ENCODE measurements at regions not wholly inside any gene's neighbourhood (a gene's known extent, or its start where the extent isn't known, plus 50 kb on each side); places are given as distances from the start of the nearest gene placed in this dataset.

- H3K27me3 ChIP-seq (replicated peaks; ENCODE audit: insufficient read depth): no peaks in the 10 kb centered on the region
- whole genome bisulfite sequencing: 95% methylated on average over 11 of the region's 11 CpGs
- no peak overlapping the region for H3K4me3 ChIP-seq
- no peaks in the 10 kb centered on the region for H3K9me3 ChIP-seq
- intact Hi-C loops (cut with DNase I): no loop called here
- H3K27ac ChIP-seq: no peak overlapping the region
- no peak for DNase-seq (ENCODE audit: low spot score)
- no peaks in the 10 kb centered on the region for H3K4me1 ChIP-seq (replicated peaks)
- no peak for TF ChIP-seq POLR2A (IDR thresholded peaks at IDR 0.05)
- no peak for TF ChIP-seq CTCF (IDR thresholded peaks at IDR 0.05)
- TF ChIP-seq POLR2AphosphoS5 (IDR thresholded peaks at IDR 0.05): no peak
- no peaks in the 10 kb centered on the region for H3K36me3 ChIP-seq
These were observed 707.6 kb downstream of the QKI start for GRCh38 chr6:164122109-164122508.

DNA sequence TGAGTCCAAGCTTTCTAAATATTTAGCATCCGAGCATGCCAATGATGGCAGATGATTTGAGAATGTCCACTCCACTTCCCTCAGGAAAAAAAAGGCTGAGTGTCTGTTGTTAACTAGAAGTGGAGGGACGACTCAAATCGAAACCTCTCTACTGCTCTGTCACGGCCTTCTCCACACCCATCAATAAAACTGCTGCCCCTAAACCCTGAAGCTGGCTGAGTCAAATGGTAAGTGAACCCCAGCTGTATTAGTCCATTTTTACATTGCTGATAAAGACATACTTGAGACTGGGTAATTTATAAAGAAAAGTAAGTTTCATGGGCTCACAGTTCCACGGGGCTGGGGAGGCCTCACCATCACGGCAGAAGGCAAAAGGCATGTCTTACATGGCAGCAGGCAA, 707.0 kb downstream of the QKI start:
- WGBS: 89% methylated on average over 6 of the region's 6 CpGs
- no peaks in the 10 kb centered on the region for H3K4me1 ChIP-seq (replicated peaks)
- TF ChIP-seq POLR2AphosphoS5 (IDR thresholded peaks at IDR 0.05): no peak
- TF ChIP-seq POLR2A (IDR thresholded peaks at IDR 0.05): no peak
- TF ChIP-seq CTCF (IDR thresholded peaks at IDR 0.05): no peak

GRCh38 chr6:164114651-164115050, 700.1 kb downstream of the QKI start:
- no peak overlapping the region for H3K27ac ChIP-seq
- intact Hi-C loops (cut with DNase I): no loop called here
- no peaks in the 10 kb centered on the region for H3K36me3 ChIP-seq
- 83% methylated on average over 5 of the region's 5 CpGs for WGBS
- no peaks in the 10 kb centered on the region for H3K27me3 ChIP-seq (replicated peaks; ENCODE audit: insufficient read depth)
- no peaks in the 10 kb centered on the region for H3K9me3 ChIP-seq
- no peak overlapping the region for H3K4me3 ChIP-seq
- no peak for DNase-seq (ENCODE audit: low spot score)
- H3K4me1 ChIP-seq (replicated peaks): no peaks in the 10 kb centered on the region
- no peak for TF ChIP-seq POLR2A (IDR thresholded peaks at IDR 0.05)
- no peak for TF ChIP-seq POLR2AphosphoS5 (IDR thresholded peaks at IDR 0.05)
- TF ChIP-seq CTCF (IDR thresholded peaks at IDR 0.05): no peak

More for the DNA sequence above, 707.0 kb downstream of the QKI start:
- Histone ChIP-seq H3K27me3 (replicated peaks; ENCODE audit: insufficient read depth) (no peaks in the 10 kb centered on the region), H3K27ac (no peak overlapping the region), H3K36me3 (no peaks in the 10 kb centered on the region), H3K9me3 (no peaks in the 10 kb centered on the region), H3K4me3 (no peak overlapping the region)
- intact Hi-C loops (cut with DNase I): no loop called here
- DNase-seq (ENCODE audit: low spot score): no peak

DNA sequence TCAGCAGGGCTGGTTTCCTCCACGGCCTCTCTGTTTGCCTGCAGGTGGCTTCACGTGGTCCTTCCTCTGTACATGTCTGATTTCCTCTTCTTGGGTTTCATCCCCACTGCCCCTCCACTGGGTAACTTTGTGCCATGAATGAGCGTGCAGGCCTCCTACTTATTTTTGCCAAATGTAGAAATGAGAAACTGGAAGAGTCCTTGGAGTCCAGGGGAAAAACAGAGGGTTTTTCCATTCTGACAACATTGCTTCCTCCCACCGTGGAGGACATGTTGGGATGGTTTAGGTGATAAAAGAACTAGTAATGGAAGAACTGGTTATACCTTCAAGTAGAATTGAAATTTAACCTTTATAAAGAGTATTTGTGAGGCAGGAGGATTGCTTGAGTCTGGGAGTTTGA, 699.5 kb downstream of the QKI start:
- WGBS: 92% methylated on average over 4 of the region's 4 CpGs
- no peak for DNase-seq (ENCODE audit: low spot score)
- intact Hi-C loops (cut with DNase I): no loop called here
- H3K9me3 ChIP-seq: no peaks in the 10 kb centered on the region
- H3K27ac ChIP-seq: no peak overlapping the region
- no peaks in the 10 kb centered on the region for H3K36me3 ChIP-seq
- no peaks in the 10 kb centered on the region for H3K27me3 ChIP-seq (replicated peaks; ENCODE audit: insufficient read depth)
- no peak overlapping the region for H3K4me3 ChIP-seq
- H3K4me1 ChIP-seq (replicated peaks): no peaks in the 10 kb centered on the region
- TF ChIP-seq CTCF (IDR thresholded peaks at IDR 0.05): no peak
- TF ChIP-seq POLR2A (IDR thresholded peaks at IDR 0.05): no peak
- TF ChIP-seq POLR2AphosphoS5 (IDR thresholded peaks at IDR 0.05): no peak

- Histone ChIP-seq H3K4me1 (replicated peaks) (no peaks in the 10 kb centered on the region), H3K4me3 (no peak overlapping the region), H3K9me3 (no peaks in the 10 kb centered on the region), H3K36me3 (no peaks in the 10 kb centered on the region), H3K27me3 (replicated peaks; ENCODE audit: insufficient read depth) (no peaks in the 10 kb centered on the region), H3K27ac (no peak overlapping the region)
- intact Hi-C loops (cut with DNase I): no loop called here
- DNase-seq (ENCODE audit: low spot score): no peak
- TF ChIP-seq POLR2AphosphoS5 (IDR thresholded peaks at IDR 0.05): no peak
- no peak for TF ChIP-seq CTCF (IDR thresholded peaks at IDR 0.05)
- WGBS: 74% methylated on average over 4 of the region's 4 CpGs
These were observed 699.1 kb downstream of the QKI start for GRCh38 chr6:164113637-164114036.
